Inflammatory macrophage treated with lipopolysaccharide for 4 hours (primary cell): ENCODE measurements at regions not wholly inside any gene's neighbourhood (a gene's known extent, or its start where the extent isn't known, plus 50 kb on each side); places are given as distances from the start of the nearest gene placed in this dataset.
"Not testable (repeated sequence)": the region's sequence is repeated elsewhere in the genome, so short reads cannot be mapped to it uniquely, and the experiment has no call there.

ENCODE experiments used
- DNase-seq: peaks from one replicate; pipeline ENCODE4 v3.0.0-alpha.2; 2020

- DNase-seq = no peak
Observed at GRCh38 chr6:5896476-5897200, 110.1 kb downstream of the NRN1 start.

GRCh38 chr6:5894357-5894756 is 112.4 kb downstream of the NRN1 start:
- DNase-seq = no peak

- no peak for DNase-seq
Observed at GRCh38 chr6:5893295-5893694, 113.4 kb downstream of the NRN1 start.

- no peak for DNase-seq
Observed at GRCh38 chr6:5892669-5893068, 114.1 kb downstream of the NRN1 start.

GRCh38 chr6:5878792-5879191 is 127.9 kb downstream of the NRN1 start:
- no peak for DNase-seq

GRCh38 chr6:5876076-5876475 is 130.6 kb downstream of the NRN1 start:
- no peak for DNase-seq

GRCh38 chr6:5873976-5874375 is 132.7 kb downstream of the NRN1 start:
- DNase-seq = not testable (repeated sequence)

- DNase-seq = no peak
Observed at GRCh38 chr6:5871296-5871695, 135.4 kb downstream of the NRN1 start.

- no peak for DNase-seq
Observed at GRCh38 chr6:5869676-5870075, 137.0 kb downstream of the NRN1 start.

GRCh38 chr6:5869261-5869660 is 137.5 kb downstream of the NRN1 start:
- DNase-seq = no peak

GRCh38 chr6:5866547-5867051 is 140.1 kb downstream of the NRN1 start:
- peak; percentile 6 for DNase-seq

GRCh38 chr6:5865506-5866031 is 141.2 kb downstream of the NRN1 start:
- DNase-seq = no peak

- DNase-seq = no peak
Observed at GRCh38 chr6:5860849-5861248, 145.9 kb downstream of the NRN1 start.

GRCh38 chr6:5855787-5856470 is 150.8 kb downstream of the NRN1 start:
- DNase-seq = no peak

GRCh38 chr6:5854899-5855298 is 151.8 kb downstream of the NRN1 start:
- no peak for DNase-seq

- DNase-seq = peak; percentile 27
Observed at GRCh38 chr6:5851261-5851757, 155.4 kb downstream of the NRN1 start.

GRCh38 chr6:5850848-5851255 is 155.9 kb downstream of the NRN1 start:
- DNase-seq = no peak

GRCh38 chr6:5846889-5847288 is 159.8 kb downstream of the NRN1 start:
- DNase-seq = no peak

- no peak for DNase-seq
Observed at GRCh38 chr6:5846335-5846734, 160.4 kb downstream of the NRN1 start.

- no peak for DNase-seq
Observed at GRCh38 chr6:5843078-5843477, 163.6 kb downstream of the NRN1 start.

- no peak for DNase-seq
Observed at GRCh38 chr6:5840734-5841390, 165.9 kb downstream of the NRN1 start.

- no peak for DNase-seq
Observed at GRCh38 chr6:5838656-5839396, 167.9 kb downstream of the NRN1 start.

GRCh38 chr6:5837323-5837722 is 169.4 kb downstream of the NRN1 start:
- no peak for DNase-seq
